ENCODE measurements at regions not wholly inside any gene's neighbourhood (a gene's known extent, or its start where the extent isn't known, plus 50 kb on each side); places are given as distances from the start of the nearest gene placed in this dataset.

DNA sequence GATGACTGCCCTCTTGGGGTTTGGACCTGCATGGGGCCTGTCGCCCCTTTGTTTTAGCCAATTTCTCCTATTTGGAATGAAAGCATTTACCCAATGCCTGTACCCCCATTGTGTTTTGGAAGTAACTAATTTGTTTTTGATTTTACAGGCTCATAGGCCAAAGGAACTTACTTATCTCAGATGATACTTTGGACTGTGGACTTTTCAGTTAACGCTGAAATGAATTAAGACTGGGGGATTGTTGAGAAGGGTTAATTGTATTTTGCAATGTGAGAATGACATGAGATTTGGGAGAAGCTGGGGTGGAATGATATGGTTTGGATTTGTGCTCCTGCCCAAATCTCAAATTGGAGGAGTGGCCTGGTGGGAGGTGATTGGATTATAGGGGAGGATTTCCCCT, 185.8 kb upstream of the PHYHIPL start:
- H2AFZ ChIP-seq (ENCODE audit: low read depth): no peak overlapping the region
- no peaks in the 10 kb centered on the region for H3F3A ChIP-seq (replicated peaks; ENCODE audit: insufficient read depth)
- ChIA-PET CTCF (interaction anchor here (0.6 to 1.7 kb wide), 2 partner anchors 10 to 72 kb away, joined by 3 to 5 read pairs; no protein-coding TSS in a partner anchor), POLR2A (no interaction called here)
- no peak overlapping the region for H3K4me3 ChIP-seq (ENCODE audit: low read depth in 2 of 2, low read length in 1 of 2)
- no peaks in the 10 kb centered on the region for H3K9me2 ChIP-seq
- H3K9me3 ChIP-seq: no peaks in the 10 kb centered on the region
- 90% methylated on average over 2 of the region's 2 CpGs for WGBS (ENCODE audit: low lambda C conversion rate)
- no peaks in the 10 kb centered on the region for H3K36me3 ChIP-seq (replicated peaks in 1 of 2; ENCODE audit: control insufficient read depth in 1 of 2, insufficient read depth in 2 of 2, low read length in 1 of 2)
- H3K4me1 ChIP-seq (ENCODE audit: control insufficient read depth in 1 of 2, insufficient read depth in 2 of 2, low read depth in 1 of 2, low read length in 1 of 2): peaks cover 0 to 7% of the 10 kb centered on the region in 2 experiments; a peak in 2 of 4 replicates
- no peak overlapping the region for H3K4me2 ChIP-seq
- DNase-seq: no peak
- no peaks in the 10 kb centered on the region for H3K79me2 ChIP-seq (ENCODE audit: insufficient read depth)
- H4K20me1 ChIP-seq (ENCODE audit: insufficient read depth): no peaks in the 10 kb centered on the region
- no peak for TF ChIP-seq NFIC (IDR thresholded peaks at IDR 0.05; ENCODE audit: borderline replicate concordance)
- no peak for TF ChIP-seq EP300 (IDR thresholded peaks at IDR 0.05; ENCODE audit: borderline replicate concordance in 1 of 2, low read depth in 1 of 2, low read length in 1 of 2)
- TF ChIP-seq TAF1 (IDR thresholded peaks at IDR 0.05; ENCODE audit: borderline replicate concordance, low read depth, low read length): no peak
- no peak for TF ChIP-seq RFX5 (IDR thresholded peaks at IDR 0.05; ENCODE audit: low read length)
- no peak for TF ChIP-seq FOSL2 (IDR thresholded peaks at IDR 0.05; ENCODE audit: borderline replicate concordance, low read depth)
- TF ChIP-seq RAD21 (IDR thresholded peaks at IDR 0.05; ENCODE audit: low read length): no peak
- no peak for TF ChIP-seq TEAD4 (IDR thresholded peaks at IDR 0.05; ENCODE audit: borderline replicate concordance, insufficient read depth)
- no peak for TF ChIP-seq GATA2 (CRISPR knock-in tag; IDR thresholded peaks at IDR 0.05)
- TF ChIP-seq JUND (IDR thresholded peaks at IDR 0.05): no peak
- TF ChIP-seq ELF1 (IDR thresholded peaks at IDR 0.05): no peak
- TF ChIP-seq EZH2phosphoT487 (IDR thresholded peaks at IDR 0.05; ENCODE audit: borderline replicate concordance, low read depth): no peak
- TF ChIP-seq, protein P1, sequence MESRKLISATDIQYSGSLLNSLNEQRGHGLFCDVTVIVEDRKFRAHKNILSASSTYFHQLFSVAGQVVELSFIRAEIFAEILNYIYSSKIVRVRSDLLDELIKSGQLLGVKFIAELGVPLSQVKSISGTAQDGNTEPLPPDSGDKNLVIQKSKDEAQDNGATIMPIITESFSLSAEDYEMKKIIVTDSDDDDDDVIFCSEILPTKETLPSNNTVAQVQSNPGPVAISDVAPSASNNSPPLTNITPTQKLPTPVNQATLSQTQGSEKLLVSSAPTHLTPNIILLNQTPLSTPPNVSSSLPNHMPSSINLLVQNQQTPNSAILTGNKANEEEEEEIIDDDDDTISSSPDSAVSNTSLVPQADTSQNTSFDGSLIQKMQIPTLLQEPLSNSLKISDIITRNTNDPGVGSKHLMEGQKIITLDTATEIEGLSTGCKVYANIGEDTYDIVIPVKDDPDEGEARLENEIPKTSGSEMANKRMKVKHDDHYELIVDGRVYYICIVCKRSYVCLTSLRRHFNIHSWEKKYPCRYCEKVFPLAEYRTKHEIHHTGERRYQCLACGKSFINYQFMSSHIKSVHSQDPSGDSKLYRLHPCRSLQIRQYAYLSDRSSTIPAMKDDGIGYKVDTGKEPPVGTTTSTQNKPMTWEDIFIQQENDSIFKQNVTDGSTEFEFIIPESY (IDR thresholded peaks at IDR 0.05; ENCODE audit: borderline replicate concordance, low read depth): no peak
- TF ChIP-seq RCOR1 (IDR thresholded peaks at IDR 0.05; ENCODE audit: low read length): no peak
- TF ChIP-seq MEF2A (IDR thresholded peaks at IDR 0.05; ENCODE audit: borderline replicate concordance, low read depth): no peak
- TF ChIP-seq, protein P2, sequence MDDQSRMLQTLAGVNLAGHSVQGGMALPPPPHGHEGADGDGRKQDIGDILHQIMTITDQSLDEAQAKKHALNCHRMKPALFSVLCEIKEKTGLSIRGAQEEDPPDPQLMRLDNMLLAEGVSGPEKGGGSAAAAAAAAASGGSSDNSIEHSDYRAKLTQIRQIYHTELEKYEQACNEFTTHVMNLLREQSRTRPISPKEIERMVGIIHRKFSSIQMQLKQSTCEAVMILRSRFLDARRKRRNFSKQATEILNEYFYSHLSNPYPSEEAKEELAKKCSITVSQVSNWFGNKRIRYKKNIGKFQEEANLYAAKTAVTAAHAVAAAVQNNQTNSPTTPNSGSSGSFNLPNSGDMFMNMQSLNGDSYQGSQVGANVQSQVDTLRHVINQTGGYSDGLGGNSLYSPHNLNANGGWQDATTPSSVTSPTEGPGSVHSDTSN (IDR thresholded peaks at IDR 0.05): no peak
- TF ChIP-seq POLR2AphosphoS5 (IDR thresholded peaks at IDR 0.05; ENCODE audit: low read depth, low read length): no peak
- TF ChIP-seq TCF12 (IDR thresholded peaks at IDR 0.05): no peak
- no peak for TF ChIP-seq MXI1 (IDR thresholded peaks at IDR 0.05; ENCODE audit: low read depth, low read length)
- no peak for TF ChIP-seq CHD2 (IDR thresholded peaks at IDR 0.05; ENCODE audit: low read length, partially characterized antibody)
- TF ChIP-seq, protein P3, sequence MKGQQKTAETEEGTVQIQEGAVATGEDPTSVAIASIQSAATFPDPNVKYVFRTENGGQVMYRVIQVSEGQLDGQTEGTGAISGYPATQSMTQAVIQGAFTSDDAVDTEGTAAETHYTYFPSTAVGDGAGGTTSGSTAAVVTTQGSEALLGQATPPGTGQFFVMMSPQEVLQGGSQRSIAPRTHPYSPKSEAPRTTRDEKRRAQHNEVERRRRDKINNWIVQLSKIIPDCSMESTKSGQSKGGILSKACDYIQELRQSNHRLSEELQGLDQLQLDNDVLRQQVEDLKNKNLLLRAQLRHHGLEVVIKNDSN (IDR thresholded peaks at IDR 0.05; ENCODE audit: borderline replicate concordance, low read depth): no peak
- H3K27me3 ChIP-seq (ENCODE audit: insufficient read depth): no peaks in the 10 kb centered on the region
- no peak overlapping the region for H3K9ac ChIP-seq
- no peak overlapping the region for H3K27ac ChIP-seq (ENCODE audit: low read depth in 2 of 2, low read length in 1 of 2)
